ENCODE measurements at regions not wholly inside any gene's neighbourhood (a gene's known extent, or its start where the extent isn't known, plus 50 kb on each side); places are given as distances from the start of the nearest gene placed in this dataset.
A peak's percentile ranks its signal among the peaks of the same experiment; 100 is the strongest.
"Not testable (repeated sequence)": the region's sequence is repeated elsewhere in the genome, so short reads cannot be mapped to it uniquely, and the experiment has no call there.

DNA sequence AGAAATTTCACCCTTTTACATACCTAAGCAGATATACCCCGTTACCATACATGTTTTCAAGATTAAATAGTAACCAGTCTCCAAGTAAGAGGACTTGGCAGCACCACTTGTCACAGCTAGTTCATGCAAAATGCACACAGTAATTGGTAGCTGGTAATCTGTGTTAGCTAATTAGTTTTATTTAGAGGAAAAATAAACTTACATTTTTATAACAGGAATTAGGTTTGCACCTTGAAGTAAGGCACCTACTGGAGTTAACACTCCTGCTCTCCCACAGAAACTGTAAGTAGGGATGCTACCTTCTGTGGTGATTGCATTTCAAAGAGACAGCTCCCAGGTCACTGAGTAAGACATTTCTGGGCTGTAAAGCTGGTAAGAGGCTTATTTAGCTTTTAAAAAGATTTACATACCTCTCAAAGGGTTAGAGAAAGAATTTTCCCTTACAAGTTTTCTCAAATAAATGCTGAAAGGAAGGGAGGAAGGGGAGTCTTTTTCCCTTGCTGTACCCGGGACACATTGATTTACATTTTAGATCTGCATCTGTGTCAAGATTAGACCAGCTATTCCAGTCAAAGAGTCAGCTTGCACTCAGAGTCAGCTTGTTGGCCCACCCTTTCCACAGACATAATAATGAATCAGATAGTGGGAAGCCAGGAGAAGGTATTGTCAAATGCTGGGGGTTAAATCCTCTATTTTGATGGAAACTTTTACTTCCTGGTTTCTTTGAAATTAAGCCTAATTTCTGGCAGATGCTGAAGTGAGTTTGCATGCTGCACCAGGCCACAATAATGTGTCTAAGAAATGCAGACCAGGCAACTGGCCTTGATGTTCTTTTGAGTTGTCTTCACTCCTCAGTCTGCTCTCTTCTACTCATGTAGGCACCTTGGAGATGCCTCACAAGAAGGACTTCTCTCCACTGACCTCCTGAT lies 77.6 kb upstream of the CHD2 start:
- no peak for DNase-seq

DNA sequence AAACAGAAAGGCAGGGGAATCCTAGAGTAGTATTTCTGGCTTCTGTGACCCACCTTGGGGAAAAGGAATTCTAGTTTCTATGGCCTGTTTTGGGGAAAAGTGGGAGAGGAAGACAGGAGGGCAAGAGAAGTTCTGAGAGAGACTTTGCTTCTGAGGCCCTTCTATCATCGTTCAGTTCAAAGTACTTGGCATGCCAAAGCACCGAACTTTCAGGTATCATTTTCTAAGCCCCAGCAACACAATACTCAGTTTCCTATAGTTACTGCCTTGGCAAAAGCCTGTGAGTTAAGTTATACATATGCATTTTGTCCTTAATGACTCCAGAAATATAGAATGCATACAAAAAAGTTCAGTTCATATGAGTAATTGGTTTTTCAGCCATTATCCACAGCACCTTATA lies 74.1 kb upstream of the CHD2 start:
- no peak for DNase-seq

GRCh38 chr15:92827991-92828390 lies 72.1 kb upstream of the CHD2 start:
- DNase-seq: not testable (repeated sequence)

DNA sequence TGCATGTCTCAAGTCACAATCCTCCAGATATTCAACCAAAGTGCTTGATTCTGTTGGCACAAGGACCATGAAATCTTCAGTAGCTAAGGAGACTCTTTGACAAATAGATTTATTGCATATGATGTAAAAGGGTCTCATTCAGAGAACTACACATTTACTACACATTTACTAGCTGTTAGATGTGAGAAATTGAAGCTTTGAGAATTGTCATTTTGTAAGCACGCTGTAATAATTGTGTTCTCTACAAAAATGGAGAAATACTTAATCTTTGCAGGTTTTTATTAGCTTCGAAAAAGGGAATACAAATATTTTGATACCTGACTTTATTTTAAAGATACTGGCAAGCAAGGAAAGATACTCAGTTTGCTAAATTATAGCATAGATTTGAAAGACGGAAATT lies 70.2 kb upstream of the CHD2 start:
- no peak for DNase-seq

GRCh38 chr15:92831336-92831654 lies 68.8 kb upstream of the CHD2 start:
- no peak for DNase-seq

- DNase-seq: peak; percentile 95
Observed at GRCh38 chr15:92831655-92832328, 68.3 kb upstream of the CHD2 start.

DNA sequence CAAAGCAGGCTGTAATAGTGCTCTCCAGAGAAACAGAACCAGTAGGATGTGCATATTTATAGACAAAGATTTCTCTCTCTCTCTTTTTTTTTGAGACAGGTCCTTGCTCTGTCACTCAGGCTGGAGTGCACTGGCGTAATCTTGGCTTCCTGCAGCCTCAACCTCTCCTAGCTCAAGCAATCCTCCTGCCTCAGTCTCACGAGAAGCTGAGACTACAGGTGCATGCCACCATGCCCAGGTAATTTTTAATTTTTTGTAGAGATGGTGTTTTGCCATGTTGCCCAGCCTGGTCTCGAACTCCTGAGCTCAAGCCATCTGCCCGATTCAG lies 67.1 kb upstream of the CHD2 start:
- no peak for DNase-seq

DNA sequence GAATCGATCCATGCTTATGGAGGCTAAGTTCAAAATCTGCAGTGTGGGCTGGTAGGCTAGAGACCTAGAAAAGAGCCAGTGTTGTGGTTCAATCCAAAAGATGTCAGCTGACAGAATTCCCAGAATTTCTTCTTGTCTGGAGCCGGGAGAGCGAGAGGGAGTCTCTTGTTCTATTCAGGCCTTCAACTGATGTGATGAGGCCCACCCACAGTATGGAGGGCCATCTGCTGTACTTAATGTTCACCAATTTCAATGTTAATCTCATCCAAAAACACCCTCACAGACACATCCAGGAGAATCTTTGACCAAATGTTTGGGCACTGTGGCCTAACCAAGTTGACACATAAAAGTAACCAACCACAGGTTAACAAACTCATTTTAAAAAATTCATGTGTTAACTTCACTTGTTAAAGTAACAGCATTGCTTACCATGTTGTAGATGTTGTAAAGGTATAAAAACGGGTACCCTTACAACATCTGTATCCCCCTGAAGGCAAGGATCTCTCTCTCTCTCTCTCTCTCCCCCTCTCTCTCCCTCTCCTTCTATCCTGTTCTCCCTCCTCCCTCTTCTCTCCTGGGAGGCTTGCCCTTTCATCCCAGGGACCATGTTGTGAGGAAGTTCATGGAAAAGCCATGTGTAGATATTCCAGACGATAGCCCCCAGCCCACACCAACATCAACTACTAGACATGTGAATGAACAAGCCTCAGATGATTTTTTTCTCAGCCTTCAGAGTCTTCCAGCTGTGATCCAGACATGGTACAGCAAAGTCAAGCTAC lies 66.4 kb upstream of the CHD2 start:
- no peak for DNase-seq

- no peak for DNase-seq
Observed at GRCh38 chr15:92839696-92840095, 60.4 kb upstream of the CHD2 start.

GRCh38 chr15:92840149-92840548 lies 60.0 kb upstream of the CHD2 start:
- no peak for DNase-seq

- DNase-seq: no peak
Observed at GRCh38 chr15:92843326-92843725, 56.8 kb upstream of the CHD2 start.

GRCh38 chr15:92843814-92844213 lies 56.3 kb upstream of the CHD2 start:
- DNase-seq: no peak

- DNase-seq: no peak
Observed at GRCh38 chr15:92845126-92845508, 55.0 kb upstream of the CHD2 start.

- DNase-seq: no peak
Observed at GRCh38 chr15:92846741-92847140, 53.4 kb upstream of the CHD2 start.

- DNase-seq: no peak
Observed at GRCh38 chr15:92847841-92848240, 52.3 kb upstream of the CHD2 start.

GRCh38 chr15:92848464-92848851 lies 51.7 kb upstream of the CHD2 start:
- DNase-seq: no peak

DNA sequence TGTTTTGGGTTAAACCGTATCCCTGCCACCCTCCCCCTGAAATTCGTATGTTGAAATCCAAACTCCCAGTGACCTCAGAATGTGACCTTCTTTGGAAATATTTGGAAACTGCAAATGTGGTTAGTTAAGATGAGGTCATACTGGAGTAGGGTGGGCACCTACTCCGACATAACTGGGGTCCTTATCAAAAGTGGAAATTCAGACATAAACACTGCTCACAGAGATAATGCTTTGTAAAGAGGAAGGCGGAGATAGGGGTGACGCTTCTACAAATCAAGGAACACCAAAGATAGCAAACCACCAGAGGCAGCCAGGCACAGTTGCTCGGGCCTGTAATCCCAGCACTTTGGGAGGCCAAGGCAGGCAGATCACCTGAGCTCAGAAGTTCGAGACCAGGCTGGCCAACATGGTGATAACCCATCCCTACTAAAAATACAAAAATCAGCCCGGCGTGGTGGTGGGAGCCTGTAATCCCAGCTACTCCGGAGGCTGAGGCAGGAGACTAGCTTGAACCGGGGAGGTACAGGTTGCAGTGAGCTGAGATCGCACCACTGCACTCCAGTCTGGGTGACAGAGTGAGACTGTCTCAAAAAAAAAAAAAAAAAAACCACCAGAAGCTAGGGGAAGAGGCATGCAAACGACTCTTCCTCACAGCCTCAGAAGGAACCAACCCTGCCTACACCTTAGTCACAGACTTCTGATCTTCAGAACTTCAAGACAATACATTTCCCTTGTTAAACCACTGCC lies 51.1 kb upstream of the CHD2 start:
- DNase-seq: no peak

DNA sequence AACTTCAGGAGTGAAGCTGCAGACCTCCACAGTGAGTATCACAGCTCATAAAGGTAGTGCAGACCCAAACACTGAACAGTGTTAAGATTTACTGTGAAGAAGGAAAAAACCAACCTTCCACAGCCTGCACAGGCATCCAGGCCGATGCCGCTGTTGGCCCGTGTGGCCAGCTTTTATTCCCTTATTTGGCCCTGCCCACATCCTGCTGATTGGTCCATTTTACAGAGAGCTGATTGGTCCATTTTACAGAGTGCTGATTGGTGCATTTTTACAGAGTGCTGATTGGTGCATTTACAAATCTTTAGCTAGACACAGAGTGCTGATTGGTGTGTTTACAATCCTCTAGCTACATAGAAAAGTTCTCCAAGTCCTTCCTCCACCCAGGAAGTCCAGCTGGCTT lies 49.9 kb upstream of the CHD2 start:
- not testable (repeated sequence) for DNase-seq
